GM12892 (cell line): ENCODE measurements at regions not wholly inside any gene's neighbourhood (a gene's known extent, or its start where the extent isn't known, plus 50 kb on each side); places are given as distances from the start of the nearest gene placed in this dataset.

Experiments
- DNase-seq: peaks from one replicate; pipeline ENCODE4 v3.0.0; 2011; ENCODE audit not compliant: insufficient read length
- FAIRE-seq: peaks from 2 replicates; lab custom pipeline; 2011; peaks lifted over from hg19 to GRCh38; lab: Jason Lieb, UNC
- POLR2A ChIP-seq: IDR thresholded peaks from 2 replicates; pipeline ENCODE4 v1.6.1; 2011; ENCODE audit warnings: low read depth, low read length, control low read depth
- POLR2AphosphoS5 ChIP-seq: IDR thresholded peaks from 2 replicates; pipeline ENCODE4 v1.6.1; 2011; ENCODE audit warnings: low read depth, low read length, control low read depth
- TAF1 ChIP-seq: IDR thresholded peaks from 2 replicates; pipeline ENCODE4 v1.6.1; 2011; ENCODE audit warnings: low read depth, mild to moderate bottlenecking, control low read depth, low read length, borderline replicate concordance

- DNase-seq, result no peak
- FAIRE-seq, result no peak
Observed at GRCh38 chr11:96885405-96885804, 495.6 kb downstream of the JRKL start.

GRCh38 chr11:96885912-96886311, 496.1 kb downstream of the JRKL start:
- no peak for TF ChIP-seq TAF1
- no peak for TF ChIP-seq POLR2AphosphoS5
- no peak for TF ChIP-seq POLR2A
- FAIRE-seq (no peak), DNase-seq (no peak)

More at GRCh38 chr11:96885405-96885804, 495.6 kb downstream of the JRKL start:
- TF ChIP-seq TAF1, result no peak
- TF ChIP-seq POLR2AphosphoS5, result no peak
- no peak for TF ChIP-seq POLR2A

GRCh38 chr11:96893988-96894387, 504.2 kb downstream of the JRKL start:
- DNase-seq (no peak), FAIRE-seq (no peak)
- no peak for TF ChIP-seq POLR2AphosphoS5
- no peak for TF ChIP-seq POLR2A
- TF ChIP-seq TAF1, result no peak

- DNase-seq (no peak), FAIRE-seq (no peak)
- no peak for TF ChIP-seq POLR2AphosphoS5
Observed at GRCh38 chr11:96894587-96894986, 504.8 kb downstream of the JRKL start.

GRCh38 chr11:96899971-96900370, 510.2 kb downstream of the JRKL start:
- DNase-seq (no peak), FAIRE-seq (no peak)
- TF ChIP-seq POLR2A, result no peak
- no peak for TF ChIP-seq POLR2AphosphoS5
- no peak for TF ChIP-seq TAF1

- DNase-seq, result no peak
- TF ChIP-seq TAF1, result no peak
- no peak for FAIRE-seq
Observed at GRCh38 chr11:96905143-96905542, 515.3 kb downstream of the JRKL start.

- DNase-seq (no peak), FAIRE-seq (no peak)
- TF ChIP-seq TAF1 (no peak), POLR2AphosphoS5 (no peak), POLR2A (no peak)
Observed at GRCh38 chr11:96905663-96906062, 515.9 kb downstream of the JRKL start.

- FAIRE-seq, result no peak
Observed at GRCh38 chr11:96906476-96906875, 516.7 kb downstream of the JRKL start.

GRCh38 chr11:96925862-96926261, 536.0 kb downstream of the JRKL start:
- no peak for DNase-seq
- FAIRE-seq, result no peak

More at GRCh38 chr11:96906476-96906875, 516.7 kb downstream of the JRKL start:
- TF ChIP-seq POLR2AphosphoS5 (no peak), POLR2A (no peak), TAF1 (no peak)
- DNase-seq, result no peak

GRCh38 chr11:96940227-96940626, 550.4 kb downstream of the JRKL start:
- DNase-seq (no peak), FAIRE-seq (no peak)
- TF ChIP-seq TAF1 (no peak), POLR2A (no peak), POLR2AphosphoS5 (no peak)

More at GRCh38 chr11:96925862-96926261, 536.0 kb downstream of the JRKL start:
- no peak for TF ChIP-seq POLR2A
- TF ChIP-seq POLR2AphosphoS5, result no peak
- no peak for TF ChIP-seq TAF1

- FAIRE-seq (no peak), DNase-seq (no peak)
- TF ChIP-seq POLR2AphosphoS5, result no peak
Observed at GRCh38 chr11:96942855-96943254, 553.0 kb downstream of the JRKL start.

- DNase-seq, result no peak
Observed at GRCh38 chr11:96943970-96944369, 554.2 kb downstream of the JRKL start.

GRCh38 chr11:96948066-96948465, 558.3 kb downstream of the JRKL start:
- FAIRE-seq (no peak), DNase-seq (no peak)
- TF ChIP-seq TAF1 (no peak), POLR2AphosphoS5 (no peak), POLR2A (no peak)

More at GRCh38 chr11:96943970-96944369, 554.2 kb downstream of the JRKL start:
- TF ChIP-seq POLR2AphosphoS5 (no peak), POLR2A (no peak), TAF1 (no peak)
- no peak for FAIRE-seq

GRCh38 chr11:96949464-96949863, 559.7 kb downstream of the JRKL start:
- DNase-seq, result no peak
- no peak for FAIRE-seq
- TF ChIP-seq POLR2A, result no peak
- TF ChIP-seq TAF1, result no peak
- TF ChIP-seq POLR2AphosphoS5, result no peak
